ENCODE measurements at regions not wholly inside any gene's neighbourhood (a gene's known extent, or its start where the extent isn't known, plus 50 kb on each side); places are given as distances from the start of the nearest gene placed in this dataset.

DNA sequence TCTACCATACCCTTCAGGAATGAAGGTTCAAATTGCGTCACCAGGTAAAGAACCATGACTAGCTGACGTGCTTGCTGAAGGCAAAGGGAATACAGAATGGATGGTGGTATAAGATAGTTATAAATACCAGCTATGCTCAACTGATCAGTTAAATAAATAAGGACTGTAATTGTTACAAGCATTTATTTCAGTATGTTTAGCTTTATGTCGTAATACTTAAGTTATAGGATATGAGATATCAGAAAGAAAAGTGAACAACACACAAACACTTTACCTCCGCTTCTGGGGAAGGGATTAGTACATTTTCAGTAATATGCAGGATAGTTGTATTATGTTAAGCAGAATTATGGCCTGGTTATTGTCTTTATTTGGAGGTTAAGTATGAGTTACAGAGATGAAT, 416.1 kb downstream of the BTG1 start:
- Histone ChIP-seq H3K9me3 (ENCODE audit: insufficient read depth, low read length) (0 out of 2 replicates have a peak, but pooled peaks cover 2% of the 10 kb centered on the region), H3K27ac (ENCODE audit: low read depth, low read length) (no peak overlapping the region), H4K20me1 (ENCODE audit: low read depth, low read length) (no peaks in the 10 kb centered on the region), H3F3A (ENCODE audit: insufficient read depth) (no peaks in the 10 kb centered on the region), H2AFZ (ENCODE audit: low read depth, low read length, severe bottlenecking) (no peak overlapping the region), H3K4me2 (ENCODE audit: low read depth, low read length, poor library complexity, severe bottlenecking) (no peak overlapping the region), H3K9me2 (replicated peaks; ENCODE audit: insufficient read depth, low read length) (no peaks in the 10 kb centered on the region), H3K27me3 (ENCODE audit: low read length) (no peaks in the 10 kb centered on the region), H3K9ac (ENCODE audit: low read length) (no peak overlapping the region), H3K79me2 (ENCODE audit: insufficient read depth, low read length) (no peaks in the 10 kb centered on the region), H3K4me3 (ENCODE audit: insufficient read depth, low read length, poor library complexity, severe bottlenecking) (no peak overlapping the region), H3K36me3 (ENCODE audit: low read length) (no peaks in the 10 kb centered on the region)
- TF ChIP-seq, protein P1, sequence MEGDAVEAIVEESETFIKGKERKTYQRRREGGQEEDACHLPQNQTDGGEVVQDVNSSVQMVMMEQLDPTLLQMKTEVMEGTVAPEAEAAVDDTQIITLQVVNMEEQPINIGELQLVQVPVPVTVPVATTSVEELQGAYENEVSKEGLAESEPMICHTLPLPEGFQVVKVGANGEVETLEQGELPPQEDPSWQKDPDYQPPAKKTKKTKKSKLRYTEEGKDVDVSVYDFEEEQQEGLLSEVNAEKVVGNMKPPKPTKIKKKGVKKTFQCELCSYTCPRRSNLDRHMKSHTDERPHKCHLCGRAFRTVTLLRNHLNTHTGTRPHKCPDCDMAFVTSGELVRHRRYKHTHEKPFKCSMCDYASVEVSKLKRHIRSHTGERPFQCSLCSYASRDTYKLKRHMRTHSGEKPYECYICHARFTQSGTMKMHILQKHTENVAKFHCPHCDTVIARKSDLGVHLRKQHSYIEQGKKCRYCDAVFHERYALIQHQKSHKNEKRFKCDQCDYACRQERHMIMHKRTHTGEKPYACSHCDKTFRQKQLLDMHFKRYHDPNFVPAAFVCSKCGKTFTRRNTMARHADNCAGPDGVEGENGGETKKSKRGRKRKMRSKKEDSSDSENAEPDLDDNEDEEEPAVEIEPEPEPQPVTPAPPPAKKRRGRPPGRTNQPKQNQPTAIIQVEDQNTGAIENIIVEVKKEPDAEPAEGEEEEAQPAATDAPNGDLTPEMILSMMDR (IDR thresholded peaks at IDR 0.05; ENCODE audit: insufficient read depth, low read length, poor library complexity, severe bottlenecking), result no peak
- no peak for TF ChIP-seq EZH2phosphoT487 (conservative IDR thresholded peaks at IDR 0.05; ENCODE audit: low read length)

DNA sequence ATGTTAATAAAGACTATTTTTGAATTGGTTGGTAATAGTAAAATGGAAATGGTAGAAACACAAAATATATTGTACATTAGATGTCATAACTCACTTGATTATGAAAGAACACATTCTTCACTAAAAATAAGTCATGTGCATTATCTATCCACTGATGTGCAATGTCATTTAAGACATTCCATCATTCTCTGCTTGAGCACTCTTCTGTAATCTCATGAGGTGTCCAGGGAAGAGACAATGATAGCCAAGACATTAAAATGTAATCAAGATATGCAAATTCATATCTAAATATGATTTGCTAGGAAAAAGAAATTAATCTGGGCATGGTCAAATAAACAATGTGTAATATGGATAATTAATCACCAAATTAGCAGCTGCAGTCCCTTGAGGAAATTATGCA, 422.5 kb downstream of the BTG1 start:
- no peaks in the 10 kb centered on the region for H3K36me3 ChIP-seq (ENCODE audit: low read length)
- no peaks in the 10 kb centered on the region for H4K20me1 ChIP-seq (ENCODE audit: low read depth, low read length)
- H3K9me3 ChIP-seq (ENCODE audit: insufficient read depth, low read length), result no peaks in the 10 kb centered on the region
- H3K79me2 ChIP-seq (ENCODE audit: insufficient read depth, low read length), result no peaks in the 10 kb centered on the region
- no peaks in the 10 kb centered on the region for H3K27me3 ChIP-seq (ENCODE audit: low read length)
- H3K4me2 ChIP-seq (ENCODE audit: low read depth, low read length, poor library complexity, severe bottlenecking), result no peak overlapping the region
- H3F3A ChIP-seq (ENCODE audit: insufficient read depth), result no peaks in the 10 kb centered on the region
- no peaks in the 10 kb centered on the region for H3K9me2 ChIP-seq (replicated peaks; ENCODE audit: insufficient read depth, low read length)
- H3K4me3 ChIP-seq (ENCODE audit: insufficient read depth, low read length, poor library complexity, severe bottlenecking), result no peak overlapping the region
- no peak overlapping the region for H2AFZ ChIP-seq (ENCODE audit: low read depth, low read length, severe bottlenecking)
- TF ChIP-seq, protein P1 (IDR thresholded peaks at IDR 0.05; ENCODE audit: insufficient read depth, low read length, poor library complexity, severe bottlenecking), result no peak
- no peak for TF ChIP-seq EZH2phosphoT487 (conservative IDR thresholded peaks at IDR 0.05; ENCODE audit: low read length)
- no peak overlapping the region for H3K9ac ChIP-seq (ENCODE audit: low read length)
- no peak overlapping the region for H3K27ac ChIP-seq (ENCODE audit: low read depth, low read length)

DNA sequence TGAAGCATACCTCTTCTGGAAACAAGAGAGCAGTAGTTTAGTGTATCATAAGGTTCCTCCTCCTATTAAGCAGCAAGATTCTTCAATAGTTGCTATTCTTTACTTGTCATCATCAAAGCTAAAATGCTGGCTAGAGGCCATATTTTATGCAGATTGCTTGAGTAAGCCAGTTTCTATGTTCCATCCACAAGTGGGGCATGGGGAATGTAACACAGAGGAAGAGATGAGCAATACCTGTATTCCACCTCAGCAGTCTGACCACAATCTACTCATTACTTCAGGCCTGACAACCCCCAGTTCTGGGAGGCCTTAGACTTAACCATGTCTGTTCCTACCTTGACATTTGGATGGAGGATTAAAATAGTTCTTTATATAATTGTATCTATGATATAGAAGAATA, 423.6 kb downstream of the BTG1 start:
- H3K27me3 ChIP-seq (ENCODE audit: low read length), result no peaks in the 10 kb centered on the region
- no peak overlapping the region for H3K4me3 ChIP-seq (ENCODE audit: insufficient read depth, low read length, poor library complexity, severe bottlenecking)
- no peaks in the 10 kb centered on the region for H3K79me2 ChIP-seq (ENCODE audit: insufficient read depth, low read length)
- TF ChIP-seq EZH2phosphoT487 (conservative IDR thresholded peaks at IDR 0.05; ENCODE audit: low read length), result no peak
- TF ChIP-seq, protein P1 (IDR thresholded peaks at IDR 0.05; ENCODE audit: insufficient read depth, low read length, poor library complexity, severe bottlenecking), result no peak
- H4K20me1 ChIP-seq (ENCODE audit: low read depth, low read length), result no peaks in the 10 kb centered on the region
- H3K27ac ChIP-seq (ENCODE audit: low read depth, low read length), result no peak overlapping the region
- no peak overlapping the region for H3K4me2 ChIP-seq (ENCODE audit: low read depth, low read length, poor library complexity, severe bottlenecking)
- H3K9me2 ChIP-seq (replicated peaks; ENCODE audit: insufficient read depth, low read length), result no peaks in the 10 kb centered on the region
- H3K9me3 ChIP-seq (ENCODE audit: insufficient read depth, low read length), result no peaks in the 10 kb centered on the region
- no peaks in the 10 kb centered on the region for H3K36me3 ChIP-seq (ENCODE audit: low read length)
- no peaks in the 10 kb centered on the region for H3F3A ChIP-seq (ENCODE audit: insufficient read depth)
- no peak overlapping the region for H2AFZ ChIP-seq (ENCODE audit: low read depth, low read length, severe bottlenecking)
- H3K9ac ChIP-seq (ENCODE audit: low read length), result no peak overlapping the region

Measured in SU-DHL-6 (cell line).